Lung (tissue), 11 donors: ENCODE measurements at regions not wholly inside any gene's neighbourhood (a gene's known extent, or its start where the extent isn't known, plus 50 kb on each side); places are given as distances from the start of the nearest gene placed in this dataset.

Source experiments
- ATAC-seq: fragments of 200-7000 bp; cut with Tn5 transposase; one replicate; pipeline ENCODE4 v1.9.1; 2020; ENCODE audit warnings: moderate number of reproducible peaks; ENCODE audit not compliant: insufficient read depth, low FRiP score
- DNase-seq, 3 donors: peaks; one replicate each; pipeline ENCODE4 v3.0.0-alpha.2; 2013 to 2017
- H3K27ac ChIP-seq, 2 donors: one replicate each; pipeline ENCODE4 v1.5.1; 2013; ENCODE audit warnings: mild to moderate bottlenecking in 2 of 2, moderate library complexity in 2 of 2, control low read depth in 1 of 2, inconsistent platforms in 1 of 2, low read depth in 1 of 2, low read length in 1 of 2
- H3K27me3 ChIP-seq, 3 donors: one replicate each; pipeline ENCODE4 v1.5.1; 2013; ENCODE audit warnings: low read length in 2 of 3; ENCODE audit not compliant: control insufficient read depth in 3 of 3, insufficient read depth in 3 of 3
- H3K36me3 ChIP-seq, 4 donors: one replicate each; pipeline ENCODE4 v1.5.1; 2013; ENCODE audit warnings: low read length in 4 of 4, mild to moderate bottlenecking in 1 of 4, moderate library complexity in 1 of 4; ENCODE audit not compliant: control insufficient read depth in 4 of 4, insufficient read depth in 4 of 4
- H3K4me1 ChIP-seq, 5 donors: one replicate each; pipeline ENCODE4 v1.5.1; 2013; ENCODE audit warnings: low read length in 5 of 5, mild to moderate bottlenecking in 2 of 5, moderate library complexity in 1 of 5; ENCODE audit not compliant: control insufficient read depth in 5 of 5, insufficient read depth in 5 of 5
- H3K4me3 ChIP-seq: one replicate; pipeline ENCODE4 v1.5.1; 2013; ENCODE audit warnings: mild to moderate bottlenecking, control low read depth, moderate library complexity
- H3K9ac ChIP-seq, 2 donors: one replicate each; pipeline ENCODE4 v1.5.1; 2013; ENCODE audit warnings: low read length in 2 of 2, control low read depth in 1 of 2; ENCODE audit not compliant: insufficient read depth in 1 of 2
- H3K9me3 ChIP-seq, 4 donors: one replicate each; pipeline ENCODE4 v1.5.1; 2013; ENCODE audit warnings: low read length in 3 of 4, mild to moderate bottlenecking in 1 of 4, moderate library complexity in 1 of 4; ENCODE audit not compliant: control insufficient read depth in 4 of 4, insufficient read depth in 3 of 4
- CTCF ChIP-seq: IDR thresholded peaks from 2 replicates; pipeline ENCODE4 v1.5.1; 2012; ENCODE audit warnings: mild to moderate bottlenecking; ENCODE audit errors: control extremely low read depth, extremely low read depth
- WGBS, 2 donors: extraction: QIAGEN DNeasy Blood & Tissue Kit; methylation state at CpG; one replicate each; pipeline ENCODE4 v1.1.7; 2013; 5-methylcytosine and 5-hydroxymethylcytosine counted together
- donor health status: control.
- donor health status: control.
- donor health status: Bipolar disorder and iron deficiency.
- donor health status: healthy.
- donor health status: DM: yes; HTN: yes; CAD: no.

DNA sequence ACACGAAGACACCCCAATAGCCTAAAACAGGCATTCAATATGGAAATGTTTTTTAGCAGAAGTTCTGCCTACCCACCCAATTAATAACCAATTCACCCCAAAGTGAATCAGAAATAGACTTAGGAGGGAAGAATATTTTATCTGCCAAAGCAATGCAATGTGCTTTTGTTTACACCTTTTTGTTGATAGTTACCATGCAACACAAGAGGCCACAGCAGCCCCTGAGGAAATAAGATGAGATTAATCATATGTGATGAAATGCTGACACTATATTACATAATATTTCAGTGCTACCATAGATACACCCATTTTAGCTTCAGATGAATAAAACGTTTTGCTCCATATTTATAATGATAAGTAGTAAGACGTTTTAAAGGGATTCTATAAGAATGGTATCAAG lies 60.9 kb upstream of the RGS2 start:
- TF ChIP-seq CTCF, result no peak
- ATAC-seq, result no peak

DNA sequence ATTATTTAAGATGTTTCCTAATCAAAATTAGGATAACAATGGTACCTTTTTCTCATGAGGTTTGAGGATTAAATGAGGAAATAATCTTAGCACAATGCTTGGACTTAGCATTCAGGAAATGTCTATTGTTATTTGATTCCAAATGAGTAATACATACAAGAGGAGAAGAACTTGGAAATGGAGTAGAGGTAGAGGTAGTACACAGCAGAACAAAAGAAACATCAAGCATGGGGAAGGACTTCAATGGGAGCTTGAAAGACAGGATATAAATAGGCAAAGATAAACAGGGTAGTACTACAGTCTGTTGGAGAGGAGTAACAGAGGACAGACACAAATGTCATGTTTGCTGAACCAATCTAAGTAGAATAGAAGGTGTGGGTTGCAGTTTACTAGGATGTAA lies 59.5 kb upstream of the RGS2 start:
- Histone ChIP-seq H3K9me3 (peaks cover 0 to 3% (median 0%) of the 10 kb centered on the region in 4 donors), H3K36me3 (no peaks in the 10 kb centered on the region), H3K9ac (no peak overlapping the region), H3K27me3 (no peaks in the 10 kb centered on the region), H3K4me1 (peaks cover 0 to 2% (median 0%) of the 10 kb centered on the region in 5 donors), H3K4me3 (no peak overlapping the region), H3K27ac (no peak overlapping the region)
- no peak for TF ChIP-seq CTCF
- ATAC-seq (no peak), DNase-seq (no peak)

More for the DNA sequence above, 60.9 kb upstream of the RGS2 start:
- no peak overlapping the region for H3K9ac ChIP-seq
- no peak overlapping the region for H3K27ac ChIP-seq
- no peaks in the 10 kb centered on the region for H3K27me3 ChIP-seq
- peak in 2 of 3 donors; percentile 36 to 42 for DNase-seq
- H3K4me1 ChIP-seq, result peaks cover 0 to 2% (median 0%) of the 10 kb centered on the region in 5 donors
- H3K4me3 ChIP-seq, result no peak overlapping the region
- no peaks in the 10 kb centered on the region for H3K36me3 ChIP-seq
- 64 to 85% methylated on average over 3 of the region's 3 CpGs for WGBS, 2 donors
- H3K9me3 ChIP-seq, result peaks cover 0 to 3% (median 0%) of the 10 kb centered on the region in 4 donors

GRCh38 chr1:192751260-192751659 lies 57.6 kb upstream of the RGS2 start:
- H3K27ac ChIP-seq, result no peak overlapping the region
- whole genome bisulfite sequencing, 2 donors, result 95 to 96% methylated on average over 12 of the region's 12 CpGs
- DNase-seq (no peak), ATAC-seq (no peak)
- no peak for TF ChIP-seq CTCF
- H3K36me3 ChIP-seq, result no peaks in the 10 kb centered on the region
- no peak overlapping the region for H3K9ac ChIP-seq
- H3K4me3 ChIP-seq, result no peak overlapping the region
- peaks cover 0 to 2% (median 0%) of the 10 kb centered on the region in 5 donors for H3K4me1 ChIP-seq
- H3K9me3 ChIP-seq, result peaks cover 0 to 3% (median 0%) of the 10 kb centered on the region in 4 donors
- H3K27me3 ChIP-seq, result no peaks in the 10 kb centered on the region

DNA sequence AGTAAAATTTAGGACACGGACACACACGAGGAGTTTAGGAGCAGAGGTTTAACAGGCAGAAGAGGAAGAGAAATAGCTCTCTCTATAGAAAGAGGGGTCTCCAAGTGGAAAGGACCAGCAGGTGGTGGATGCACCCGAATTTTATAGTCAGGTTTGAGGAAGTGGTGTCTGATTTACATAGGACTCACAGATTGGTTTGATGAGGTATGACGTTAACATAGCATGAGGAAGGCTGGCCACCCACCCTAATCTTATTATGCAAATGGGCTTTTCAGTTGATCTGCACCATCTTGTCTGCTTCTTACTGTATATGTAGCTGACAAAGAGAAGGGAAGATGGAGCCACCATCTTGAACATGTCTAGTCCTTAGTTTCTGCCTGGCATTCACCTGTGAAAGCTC lies 52.5 kb upstream of the RGS2 start:
- no peak overlapping the region for H3K4me3 ChIP-seq
- DNase-seq (no peak), ATAC-seq (no peak)
- TF ChIP-seq CTCF, result no peak
- 86 to 90% methylated on average over 4 of the region's 4 CpGs for WGBS, 2 donors
- H3K27me3 ChIP-seq, result no peaks in the 10 kb centered on the region
- no peak overlapping the region for H3K9ac ChIP-seq
- H3K9me3 ChIP-seq, result peaks cover 0 to under 1% (median 0%) of the 10 kb centered on the region in 4 donors
- H3K4me1 ChIP-seq, result peaks cover 0 to 4% (median 0%) of the 10 kb centered on the region in 5 donors
- no peaks in the 10 kb centered on the region for H3K36me3 ChIP-seq
- no peak overlapping the region for H3K27ac ChIP-seq
